Esophagus squamous epithelium (tissue), 4 donors: ENCODE measurements at regions not wholly inside any gene's neighbourhood (a gene's known extent, or its start where the extent isn't known, plus 50 kb on each side); places are given as distances from the start of the nearest gene placed in this dataset.

Source experiments
- CTCF ChIP-seq, 6 experiments: fragments of 450-650 bp in 4 of 6; fragments of 200-600 bp in 2 of 6; sonication (generic) in 2 of 6; IDR thresholded peaks; one replicate each; pipeline ENCODE4 v1.5.1; 2016 to 2019; ENCODE audit warnings: antibody characterized with exemption in 6 of 6, mild to moderate bottlenecking in 4 of 6, moderate library complexity in 4 of 6
- POLR2A ChIP-seq, 4 donors: fragments of 450-650 bp; IDR thresholded peaks; one replicate each; pipeline ENCODE4 v1.6.1; 2017; ENCODE audit warnings: antibody characterized with exemption in 4 of 4, mild to moderate bottlenecking in 4 of 4, moderate library complexity in 3 of 4

GRCh38 chr17:65438708-65439294, 122.6 kb downstream of the AXIN2 start:
- TF ChIP-seq POLR2A (IDR thresholded peaks at IDR 0.05) (no peak), CTCF (IDR thresholded peaks at IDR 0.05) (no peak)
